ENCODE measurements at regions not wholly inside any gene's neighbourhood (a gene's known extent, or its start where the extent isn't known, plus 50 kb on each side); places are given as distances from the start of the nearest gene placed in this dataset.

- Histone ChIP-seq H3K9me3 (replicated peaks; ENCODE audit: control insufficient read depth, insufficient read depth, low read depth, low read length) (no peaks in the 10 kb centered on the region), H3K9ac (ENCODE audit: insufficient read depth in 1 of 2, low read depth in 2 of 2, low read length in 2 of 2) (no peak overlapping the region), H3K4me2 (ENCODE audit: insufficient read depth, low read length) (no peak overlapping the region), H3K4me1 (replicated peaks in 1 of 2; ENCODE audit: control insufficient read depth in 2 of 2, insufficient read depth in 2 of 2, low read length in 2 of 2) (peaks cover 0 to 2% of the 10 kb centered on the region in 2 experiments; a peak in 1 of 5 replicates), H3K9me1 (ENCODE audit: control insufficient read depth, insufficient read depth, low read length) (no peaks in the 10 kb centered on the region), H3K27me3 (ENCODE audit: control insufficient read depth in 2 of 2, insufficient read depth in 2 of 2, low read length in 2 of 2) (no peaks in the 10 kb centered on the region), H3K27ac (ENCODE audit: extremely low read depth, low read depth, low read length) (no peak overlapping the region), H2AFZ (ENCODE audit: low read depth, low read length) (no peak overlapping the region), H3K4me3 (no peak overlapping the region), H3K79me2 (ENCODE audit: control insufficient read depth, insufficient read depth, low read length) (no peaks in the 10 kb centered on the region; the same call in 2 of the 3 replicates), H4K20me1 (replicated peaks; ENCODE audit: control insufficient read depth, insufficient read depth, low read length) (no peaks in the 10 kb centered on the region), H3K36me3 (ENCODE audit: control insufficient read depth, insufficient read depth, low read length) (no peaks in the 10 kb centered on the region)
- BruUV-seq (replicated peaks): no TSS peak
- no peak for ATAC-seq
- in situ Hi-C loops (cut with MboI): no loop called here
- 35% methylated on average over 6 of the region's 6 CpGs for WGBS (ENCODE audit: insufficient coverage, low coverage, missing lambda C conversion rate)
- TF ChIP-seq ZNF253 (CRISPR knock-in tag; conservative IDR thresholded peaks at IDR 0.05) (no peak), ZNF197 (CRISPR knock-in tag; IDR thresholded peaks at IDR 0.05; ENCODE audit: low read depth) (no peak), E2F6 (IDR thresholded peaks at IDR 0.05; ENCODE audit: borderline replicate concordance in 1 of 2, extremely low read depth in 1 of 2, insufficient read depth in 1 of 2, insufficient read length in 1 of 2, low read depth in 1 of 2, low read length in 1 of 2, poor library complexity in 1 of 2, severe bottlenecking in 1 of 2) (no peak), MAZ (CRISPR knock-in tag; conservative IDR thresholded peaks at IDR 0.05 in 1 of 2, IDR thresholded peaks at IDR 0.05 in 1 of 2) (no peak), STAT5A (IDR thresholded peaks at IDR 0.05; ENCODE audit: borderline replicate concordance, low read length) (no peak), HDAC8 (tag; IDR thresholded peaks at IDR 0.05) (no peak), E2F3 (CRISPR knock-in tag; IDR thresholded peaks at IDR 0.05) (no peak), ZFPM2 (CRISPR knock-in tag; IDR thresholded peaks at IDR 0.05) (no peak), ZNF395 (CRISPR knock-in tag; IDR thresholded peaks at IDR 0.05) (no peak), PHF21A (IDR thresholded peaks at IDR 0.05; ENCODE audit: borderline replicate concordance, low read depth) (no peak), RAD21 (CRISPR knock-in tag; conservative IDR thresholded peaks at IDR 0.05 in 1 of 2, IDR thresholded peaks at IDR 0.05 in 1 of 2) (no peak), ZBTB7A (IDR thresholded peaks at IDR 0.05; ENCODE audit: borderline replicate concordance, control insufficient read depth, low read depth, low read length) (no peak), SIRT6 (IDR thresholded peaks at IDR 0.05; ENCODE audit: low read depth, low read length) (no peak), ATF3 (IDR thresholded peaks at IDR 0.05) (no peak), ATF3 (CRISPR knock-in tag; conservative IDR thresholded peaks at IDR 0.05) (no peak), SOX6 (IDR thresholded peaks at IDR 0.05) (no peak), ZNF232 (CRISPR knock-in tag; IDR thresholded peaks at IDR 0.05) (no peak), SPI1 (IDR thresholded peaks at IDR 0.05; ENCODE audit: borderline replicate concordance, low read depth, low read length) (no peak), ZNF780A (CRISPR knock-in tag; IDR thresholded peaks at IDR 0.05) (no peak)
- no peak for FAIRE-seq
- DNase-seq (ENCODE audit: extremely low read depth in 1 of 4, low spot score in 3 of 4): no peak
- ChIA-PET CTCF (ENCODE audit: low intra/inter-chr PET ratio) (no interaction called here), POLR2A (interaction anchor here (0.6 to 1.1 kb wide), 2 partner anchors 16 to 414 kb away, joined by 3 read pairs; no protein-coding TSS in a partner anchor)
- intact Hi-C loops (cut with micrococcal nuclease): loop anchor here (10.0 kb wide), 1 partner anchor 90 kb away; no protein-coding TSS in a partner anchor
These were observed 53.2 kb upstream of the RAB27B start for GRCh38 chr18:54774981-54775665.
